PC-9 (cell line): ENCODE measurements at regions not wholly inside any gene's neighbourhood (a gene's known extent, or its start where the extent isn't known, plus 50 kb on each side); places are given as distances from the start of the nearest gene placed in this dataset.

Experiments used
- CTCF ChIP-seq: fragments of 200-600 bp; sonication (generic); conservative IDR thresholded peaks from 2 replicates; pipeline ENCODE4 v1.6.1; 2017; ENCODE audit warnings: mixed run types, antibody characterized with exemption, mild to moderate bottlenecking, moderate library complexity
- EZH2 ChIP-seq: fragments of 200-600 bp; sonication (generic); IDR thresholded peaks from 2 replicates; pipeline ENCODE4 v1.8.0; 2017; ENCODE audit warnings: antibody characterized with exemption, low read depth

- TF ChIP-seq CTCF (no peak), EZH2 (no peak)
Measured at GRCh38 chr18:51821610-51822009, 518.4 kb upstream of the DCC start.
